SK-N-SH (cell line): ENCODE measurements at regions not wholly inside any gene's neighbourhood (a gene's known extent, or its start where the extent isn't known, plus 50 kb on each side); places are given as distances from the start of the nearest gene placed in this dataset.

Source experiments
- CTCF ChIA-PET: fragments of 300-600, 350-600 bp; formaldehyde crosslinking; extraction: SDS; loops from one replicate; lab custom pipeline; 2021; lab: Yijun Ruan, JAX
- POLR2A ChIA-PET: fragments of 350-600 bp; sonication (Branson Sonifier 250); formaldehyde crosslinking; extraction: SDS; loops from one replicate; lab custom pipeline; 2020; ENCODE audit warnings: antibody characterized with exemption, inconsistent platforms; lab: Yijun Ruan, JAX
- DNase-seq: peaks from one replicate; pipeline ENCODE4 v3.0.0; 2012
- H2AFZ ChIP-seq: fragments of 200-600 bp; sonication (generic); 2 replicates; pipeline ENCODE4 v1.8.1; 2016; ENCODE audit warnings: antibody characterized with exemption, mild to moderate bottlenecking, low read depth
- H3F3A ChIP-seq: fragments of 200-600 bp; sonication (generic); replicated peaks from 2 replicates; pipeline ENCODE3; 2016; ENCODE audit warnings: antibody characterized with exemption, mild to moderate bottlenecking; ENCODE audit not compliant: insufficient read depth
- H3K27ac ChIP-seq, 2 experiments: fragments of 200-500 bp in 1 of 2; fragments of 200-600 bp in 1 of 2; sonication (Bioruptor generic) in 1 of 2; sonication (generic), shearing (Covaris generic) in 1 of 2; 2 replicates each; pipeline versions ENCODE4 v1.5.1 to v1.6.1; 2014 to 2016; ENCODE audit warnings: low read depth in 2 of 2, inconsistent platforms in 1 of 2, low read length in 1 of 2, mild to moderate bottlenecking in 1 of 2, mixed read lengths in 1 of 2
- H3K27me3 ChIP-seq: fragments of 200-600 bp; sonication (generic), shearing (Covaris generic); 2 replicates; pipeline ENCODE4 v1.6.1; 2016; ENCODE audit warnings: mixed run types; ENCODE audit not compliant: insufficient read depth
- H3K36me3 ChIP-seq, 2 experiments: fragments of 200-500 bp in 1 of 2; fragments of 200-600 bp in 1 of 2; sonication (Bioruptor generic) in 1 of 2; sonication (generic) in 1 of 2; replicated peaks in 1 of 2; 2 replicates each; pipeline versions ENCODE3 to v1.5.1; 2014 to 2016; ENCODE audit warnings: low read length in 1 of 2, mild to moderate bottlenecking in 1 of 2; ENCODE audit not compliant: insufficient read depth in 2 of 2, control insufficient read depth in 1 of 2
- H3K4me1 ChIP-seq, 2 experiments: fragments of 200-500 bp in 1 of 2; fragments of 200-600 bp in 1 of 2; sonication (Bioruptor generic) in 1 of 2; sonication (generic), shearing (Covaris generic) in 1 of 2; 2 replicates each; pipeline versions ENCODE4 v1.5.1 to v1.6.1; 2014 to 2016; ENCODE audit warnings: low read depth in 1 of 2, low read length in 1 of 2, mixed run types in 1 of 2; ENCODE audit not compliant: insufficient read depth in 2 of 2, control insufficient read depth in 1 of 2
- H3K4me2 ChIP-seq: fragments of 200-600 bp; sonication (generic), shearing (Covaris generic); 2 replicates; pipeline ENCODE4 v1.6.1; 2017; ENCODE audit warnings: mixed run types
- H3K4me3 ChIP-seq, 2 experiments: fragments of 200-500 bp in 1 of 2; fragments of 200-600 bp in 1 of 2; sonication (Bioruptor generic) in 1 of 2; sonication (generic), shearing (Covaris generic) in 1 of 2; 2 replicates each; pipeline versions ENCODE4 v1.5.1 to v1.8.1; 2014 to 2016; ENCODE audit warnings: low read depth in 2 of 2, inconsistent platforms in 1 of 2, low read length in 1 of 2, mild to moderate bottlenecking in 1 of 2, mixed read lengths in 1 of 2, moderate library complexity in 1 of 2
- H3K79me2 ChIP-seq: fragments of 200-600 bp; sonication (generic); 2 replicates; pipeline ENCODE4 v1.8.1; 2017; ENCODE audit warnings: mild to moderate bottlenecking; ENCODE audit not compliant: insufficient read depth
- H3K9ac ChIP-seq: fragments of 200-600 bp; sonication (generic); 2 replicates; pipeline ENCODE4 v1.6.1; 2017; ENCODE audit warnings: mixed run types
- H3K9me2 ChIP-seq: fragments of 200-600 bp; sonication (generic); 2 replicates; pipeline ENCODE4 v1.6.1; 2017; ENCODE audit warnings: mixed run types
- H3K9me3 ChIP-seq: fragments of 200-600 bp; sonication (generic); 2 replicates; pipeline ENCODE4 v1.6.1; 2017; ENCODE audit warnings: mixed run types, mild to moderate bottlenecking, moderate library complexity
- H4K20me1 ChIP-seq: fragments of 200-600 bp; sonication (generic); 2 replicates; pipeline ENCODE4 v1.6.1; 2017; ENCODE audit warnings: mild to moderate bottlenecking, mixed run types; ENCODE audit not compliant: insufficient read depth
- ELF1 ChIP-seq: IDR thresholded peaks from 2 replicates; pipeline ENCODE4 v1.4.0; 2012
- EP300 ChIP-seq, 2 experiments: IDR thresholded peaks; 2 replicates each; pipeline versions ENCODE4 v1.4.0 to v1.6.1; 2012; ENCODE audit warnings: borderline replicate concordance in 1 of 2, low read depth in 1 of 2, low read length in 1 of 2
- EZH2phosphoT487 ChIP-seq: fragments of 200-600 bp; sonication (generic); IDR thresholded peaks from 2 replicates; pipeline ENCODE4 v1.6.1; 2017; ENCODE audit warnings: low read depth, mixed run types, mild to moderate bottlenecking, antibody characterized with exemption, moderate library complexity, borderline replicate concordance
- FOXJ3 ChIP-seq: sonication (generic); formaldehyde crosslinking; IDR thresholded peaks from 2 replicates; pipeline ENCODE4 v1.5.1; 2020; ENCODE audit warnings: mild to moderate bottlenecking, missing genetic modification reagents
- FOXM1 ChIP-seq: IDR thresholded peaks from 2 replicates; pipeline ENCODE4 v1.4.0; 2012; ENCODE audit warnings: low read depth, mild to moderate bottlenecking
- GABPA ChIP-seq: IDR thresholded peaks from 2 replicates; pipeline ENCODE4 v1.4.0; 2012; ENCODE audit warnings: low read depth, mild to moderate bottlenecking
- GATA2 ChIP-seq: sonication (generic); formaldehyde crosslinking; IDR thresholded peaks from 2 replicates; pipeline ENCODE4 v1.5.0; 2020; ENCODE audit warnings: mild to moderate bottlenecking, missing genetic modification reagents
- MAX ChIP-seq: IDR thresholded peaks from 2 replicates; pipeline ENCODE4 v1.4.0; 2012; ENCODE audit warnings: low read depth
- MXI1 ChIP-seq: IDR thresholded peaks from 2 replicates; pipeline ENCODE4 v1.6.1; 2012; ENCODE audit warnings: mild to moderate bottlenecking, low read depth, low read length, improper control_type of control experiment
- NFIC ChIP-seq: IDR thresholded peaks from 2 replicates; pipeline ENCODE4 v1.4.0; 2012; ENCODE audit warnings: borderline replicate concordance
- NRF1 ChIP-seq: IDR thresholded peaks from 2 replicates; pipeline ENCODE4 v1.6.1; 2012; ENCODE audit warnings: low read depth, mild to moderate bottlenecking, low read length
- RAD21 ChIP-seq: IDR thresholded peaks from 2 replicates; pipeline ENCODE4 v1.6.1; 2012; ENCODE audit warnings: mild to moderate bottlenecking, low read length
- RCOR1 ChIP-seq: fragments of 150-350 bp; IDR thresholded peaks from 2 replicates; pipeline ENCODE4 v1.6.1; 2017; ENCODE audit warnings: antibody characterized with exemption, low read length
- SIN3A ChIP-seq: IDR thresholded peaks from 2 replicates; pipeline ENCODE4 v1.6.1; 2012; ENCODE audit warnings: low read depth, mild to moderate bottlenecking, low read length, moderate library complexity, borderline replicate concordance
- SMC3 ChIP-seq: IDR thresholded peaks from 2 replicates; pipeline ENCODE4 v1.6.1; 2012; ENCODE audit warnings: low read depth, low read length, improper control_type of control experiment
- TAF1 ChIP-seq: IDR thresholded peaks from 2 replicates; pipeline ENCODE4 v1.6.1; 2012; ENCODE audit warnings: low read depth, mild to moderate bottlenecking, low read length, moderate library complexity, borderline replicate concordance
- TEAD4 ChIP-seq: IDR thresholded peaks from 2 replicates; pipeline ENCODE4 v1.4.0; 2012; ENCODE audit warnings: mild to moderate bottlenecking, borderline replicate concordance; ENCODE audit not compliant: insufficient read depth
- USF2 ChIP-seq: fragments of 150-350 bp; IDR thresholded peaks from 2 replicates; pipeline ENCODE4 v1.6.1; 2017; ENCODE audit warnings: antibody characterized with exemption, low read length, low read depth, borderline replicate concordance
- YY1 ChIP-seq: IDR thresholded peaks from 2 replicates; pipeline ENCODE4 v1.4.0; 2012; ENCODE audit warnings: low read depth, mild to moderate bottlenecking
- WGBS: methylation state at CpG from one replicate; pipeline ENCODE4 v1.1.6; 2017; ENCODE audit warnings: low lambda C conversion rate; 5-methylcytosine and 5-hydroxymethylcytosine counted together
- TF ChIP-seq, protein P1 (sequence below): IDR thresholded peaks from 2 replicates; pipeline ENCODE4; 2012
- TF ChIP-seq, protein P2 (sequence below): fragments of 150-350 bp; IDR thresholded peaks from 2 replicates; pipeline ENCODE4 v1.6.1; 2016; ENCODE audit warnings: mild to moderate bottlenecking, low read depth, low read length

- no peak overlapping the region for H3K4me2 ChIP-seq
- H3K4me1 ChIP-seq, result no peaks in the 10 kb centered on the region; a peak in 1 of 4 replicates
- DNase-seq, result no peak
- H3K9me2 ChIP-seq, result no peaks in the 10 kb centered on the region
- H3K4me3 ChIP-seq, result no peak overlapping the region
- no peak overlapping the region for H3K27ac ChIP-seq
- no peaks in the 10 kb centered on the region for H3K9me3 ChIP-seq
- H3K36me3 ChIP-seq, result no peaks in the 10 kb centered on the region
- no peaks in the 10 kb centered on the region for H3K79me2 ChIP-seq
- no peaks in the 10 kb centered on the region for H3K27me3 ChIP-seq
- H4K20me1 ChIP-seq, result no peaks in the 10 kb centered on the region
- H3K9ac ChIP-seq, result no peak overlapping the region
- 23% methylated on average over 2 of the region's 2 CpGs for WGBS
- ChIA-PET CTCF (interaction anchor here (1.4 kb wide), 1 partner anchor 41 kb away, joined by 3 read pairs; no protein-coding TSS in a partner anchor), POLR2A (no interaction called here)
- TF ChIP-seq USF2 (no peak), TEAD4 (no peak), NRF1 (no peak), EP300 (IDR thresholded peaks at IDR 0.05; ENCODE audit: borderline replicate concordance in 1 of 2, low read depth in 1 of 2, low read length in 1 of 2) (no peak), GATA2 (CRISPR knock-in tag) (no peak), MXI1 (no peak), EZH2phosphoT487 (no peak), FOXJ3 (CRISPR knock-in tag) (no peak), RCOR1 (no peak), RAD21 (no peak)
- TF ChIP-seq, protein P1, sequence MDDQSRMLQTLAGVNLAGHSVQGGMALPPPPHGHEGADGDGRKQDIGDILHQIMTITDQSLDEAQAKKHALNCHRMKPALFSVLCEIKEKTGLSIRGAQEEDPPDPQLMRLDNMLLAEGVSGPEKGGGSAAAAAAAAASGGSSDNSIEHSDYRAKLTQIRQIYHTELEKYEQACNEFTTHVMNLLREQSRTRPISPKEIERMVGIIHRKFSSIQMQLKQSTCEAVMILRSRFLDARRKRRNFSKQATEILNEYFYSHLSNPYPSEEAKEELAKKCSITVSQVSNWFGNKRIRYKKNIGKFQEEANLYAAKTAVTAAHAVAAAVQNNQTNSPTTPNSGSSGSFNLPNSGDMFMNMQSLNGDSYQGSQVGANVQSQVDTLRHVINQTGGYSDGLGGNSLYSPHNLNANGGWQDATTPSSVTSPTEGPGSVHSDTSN, result no peak
- no peak overlapping the region for H2AFZ ChIP-seq
- no peaks in the 10 kb centered on the region for H3F3A ChIP-seq
These were observed 91.0 kb upstream of the TAS2R1 start for GRCh38 chr5:9721161-9721560.

- POLR2A ChIA-PET, result no interaction called here
- H2AFZ ChIP-seq, result no peak overlapping the region
- TF ChIP-seq SMC3, result no peak
- TF ChIP-seq TAF1, result no peak
- no peak for TF ChIP-seq RCOR1
- TF ChIP-seq SIN3A, result no peak
- TF ChIP-seq NFIC, result no peak
- TF ChIP-seq FOXM1, result no peak
- no peak for TF ChIP-seq EP300 (IDR thresholded peaks at IDR 0.05; ENCODE audit: borderline replicate concordance in 1 of 2, low read depth in 1 of 2, low read length in 1 of 2)
- no peak for TF ChIP-seq YY1
- no peak for TF ChIP-seq GABPA
- TF ChIP-seq TEAD4, result no peak
- TF ChIP-seq, protein P2, sequence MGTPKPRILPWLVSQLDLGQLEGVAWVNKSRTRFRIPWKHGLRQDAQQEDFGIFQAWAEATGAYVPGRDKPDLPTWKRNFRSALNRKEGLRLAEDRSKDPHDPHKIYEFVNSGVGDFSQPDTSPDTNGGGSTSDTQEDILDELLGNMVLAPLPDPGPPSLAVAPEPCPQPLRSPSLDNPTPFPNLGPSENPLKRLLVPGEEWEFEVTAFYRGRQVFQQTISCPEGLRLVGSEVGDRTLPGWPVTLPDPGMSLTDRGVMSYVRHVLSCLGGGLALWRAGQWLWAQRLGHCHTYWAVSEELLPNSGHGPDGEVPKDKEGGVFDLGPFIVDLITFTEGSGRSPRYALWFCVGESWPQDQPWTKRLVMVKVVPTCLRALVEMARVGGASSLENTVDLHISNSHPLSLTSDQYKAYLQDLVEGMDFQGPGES, result no peak
- no peak for TF ChIP-seq USF2
- no peak for TF ChIP-seq MAX
- no peak for TF ChIP-seq ELF1
- TF ChIP-seq, all 33 proteins: peak for 0
- H3K36me3 ChIP-seq, result no peaks in the 10 kb centered on the region
- no peaks in the 10 kb centered on the region for H3K9me2 ChIP-seq
- 27% methylated on average over 5 of the region's 5 CpGs for WGBS
- no peak overlapping the region for H3K4me3 ChIP-seq
- H3K27me3 ChIP-seq, result no peaks in the 10 kb centered on the region
- no peak overlapping the region for H3K4me2 ChIP-seq
- H4K20me1 ChIP-seq, result no peaks in the 10 kb centered on the region
- no peaks in the 10 kb centered on the region for H3K79me2 ChIP-seq
- no peak for DNase-seq
- H3K9me3 ChIP-seq, result no peaks in the 10 kb centered on the region
- no peaks in the 10 kb centered on the region for H3F3A ChIP-seq
- no peak overlapping the region for H3K27ac ChIP-seq
- peaks cover 0 to 3% of the 10 kb centered on the region in 2 experiments; a peak in 1 of 4 replicates for H3K4me1 ChIP-seq
- CTCF ChIA-PET, result interaction anchor here (1.4 kb wide), 1 partner anchor 42 kb away, joined by 3 read pairs; no protein-coding TSS in a partner anchor
- H3K9ac ChIP-seq, result no peak overlapping the region
These were observed 90.2 kb upstream of the TAS2R1 start for GRCh38 chr5:9720361-9720760.
